SKM-1 treated with dmso at 0.1 percent for 144 hours (cell line): ENCODE measurements at regions not wholly inside any gene's neighbourhood (a gene's known extent, or its start where the extent isn't known, plus 50 kb on each side); places are given as distances from the start of the nearest gene placed in this dataset.

Experiments
- DNase-seq: peaks from one replicate; lab custom pipeline; 2025; ENCODE audit not compliant: unreplicated experiment; lab: John Stamatoyannopoulos, UW

- no peak for DNase-seq
Observed at GRCh38 chr1:60987904-60988303, 94.5 kb upstream of the NFIA start.

- DNase-seq: no peak
Observed at GRCh38 chr1:60984062-60984799, 98.1 kb upstream of the NFIA start.

GRCh38 chr1:60983701-60984061 lies 98.7 kb upstream of the NFIA start:
- no peak for DNase-seq

- no peak for DNase-seq
Observed at GRCh38 chr1:60982539-60982938, 99.8 kb upstream of the NFIA start.

GRCh38 chr1:60981357-60981756 lies 101.0 kb upstream of the NFIA start:
- DNase-seq: no peak

- DNase-seq: no peak
Observed at GRCh38 chr1:60978421-60979357, 103.7 kb upstream of the NFIA start.

GRCh38 chr1:60977661-60978060 lies 104.7 kb upstream of the NFIA start:
- DNase-seq: no peak

GRCh38 chr1:60974524-60975372 lies 107.6 kb upstream of the NFIA start:
- no peak for DNase-seq

- DNase-seq: no peak
Observed at GRCh38 chr1:60973668-60974067, 108.7 kb upstream of the NFIA start.

GRCh38 chr1:60972841-60973364 lies 109.5 kb upstream of the NFIA start:
- DNase-seq: no peak

GRCh38 chr1:60971330-60971729 lies 111.0 kb upstream of the NFIA start:
- no peak for DNase-seq

GRCh38 chr1:60969971-60970509 lies 112.3 kb upstream of the NFIA start:
- no peak for DNase-seq

- no peak for DNase-seq
Observed at GRCh38 chr1:60965280-60965854, 117.0 kb upstream of the NFIA start.

GRCh38 chr1:60963167-60963940 lies 119.0 kb upstream of the NFIA start:
- DNase-seq: no peak

GRCh38 chr1:60960891-60961461 lies 121.4 kb upstream of the NFIA start:
- DNase-seq: no peak

- DNase-seq: no peak
Observed at GRCh38 chr1:60959701-60960100, 122.7 kb upstream of the NFIA start.

- DNase-seq: no peak
Observed at GRCh38 chr1:60958001-60958400, 124.4 kb upstream of the NFIA start.

GRCh38 chr1:60956520-60956919 lies 125.8 kb upstream of the NFIA start:
- DNase-seq: no peak

GRCh38 chr1:60952612-60953111 lies 129.7 kb upstream of the NFIA start:
- no peak for DNase-seq
